Colonic mucosa (tissue), 4 donors: ENCODE measurements at regions not wholly inside any gene's neighbourhood (a gene's known extent, or its start where the extent isn't known, plus 50 kb on each side); places are given as distances from the start of the nearest gene placed in this dataset.

ENCODE experiments used
- DNase-seq: peaks from one replicate; pipeline ENCODE4 v3.0.0-alpha.2; 2020
- H3K27ac ChIP-seq: fragments of 200-600 bp; one replicate; pipeline ENCODE4 v1.8.0; 2021
- H3K27me3 ChIP-seq: fragments of 200-600 bp; one replicate; pipeline ENCODE4 v1.8.0; 2021
- H3K36me3 ChIP-seq: fragments of 200-600 bp; one replicate; pipeline ENCODE4 v1.8.0; 2021
- H3K4me1 ChIP-seq: fragments of 200-600 bp; one replicate; pipeline ENCODE4 v1.8.0; 2021; ENCODE audit warnings: mild to moderate bottlenecking
- H3K4me3 ChIP-seq: fragments of 200-600 bp; one replicate; pipeline ENCODE4 v1.8.0; 2021
- H3K9ac ChIP-seq, 2 donors: one replicate each; pipeline ENCODE4 v1.7.0; 2013; ENCODE audit warnings: control low read depth in 2 of 2, low read depth in 2 of 2, low read length in 2 of 2
- H3K9me3 ChIP-seq: fragments of 200-600 bp; one replicate; pipeline ENCODE4 v1.8.0; 2021
- CTCF ChIP-seq: fragments of 200-600 bp; IDR thresholded peaks from one replicate; pipeline ENCODE4 v1.8.0; 2022; ENCODE audit warnings: antibody characterized with exemption, mild to moderate bottlenecking
- intact Hi-C: fragments of 100-400 bp; cut with DNase I; formaldehyde crosslinking; loops from one replicate; pipeline ENCODE4 v1.14.1; 2022
- donor health status: healthy.
- donor health status: DM: no; HTN: no; CAD: no.
- donor health status: DM: no; HTN: no; CAD: no.

GRCh38 chr12:124123296-124124000 lies 150.4 kb downstream of the ZNF664 start:
- Histone ChIP-seq H3K27me3 (no peaks in the 10 kb centered on the region), H3K9me3 (no peaks in the 10 kb centered on the region), H3K4me1 (no peaks in the 10 kb centered on the region), H3K36me3 (no peaks in the 10 kb centered on the region), H3K4me3 (no peak overlapping the region), H3K27ac (no peak overlapping the region), H3K9ac (no peak overlapping the region)
- TF ChIP-seq CTCF, result no peak
- DNase-seq, result no peak
- intact Hi-C loops, result no loop called here

GRCh38 chr12:124125203-124125871 lies 152.3 kb downstream of the ZNF664 start:
- H3K27ac ChIP-seq, result no peak overlapping the region
- no peak overlapping the region for H3K9ac ChIP-seq
- DNase-seq, result no peak
- H3K9me3 ChIP-seq, result no peaks in the 10 kb centered on the region
- no peaks in the 10 kb centered on the region for H3K27me3 ChIP-seq
- no peaks in the 10 kb centered on the region for H3K36me3 ChIP-seq
- TF ChIP-seq CTCF, result no peak
- H3K4me1 ChIP-seq, result no peaks in the 10 kb centered on the region
- intact Hi-C loops, result no loop called here
- no peak overlapping the region for H3K4me3 ChIP-seq

- H3K27ac ChIP-seq, result no peak overlapping the region
- intact Hi-C loops, result no loop called here
- H3K4me1 ChIP-seq, result no peaks in the 10 kb centered on the region
- no peaks in the 10 kb centered on the region for H3K27me3 ChIP-seq
- H3K9me3 ChIP-seq, result no peaks in the 10 kb centered on the region
- no peak overlapping the region for H3K4me3 ChIP-seq
- H3K36me3 ChIP-seq, result no peaks in the 10 kb centered on the region
- DNase-seq, result no peak
- no peak for TF ChIP-seq CTCF
- no peak overlapping the region for H3K9ac ChIP-seq
These were observed 154.1 kb downstream of the ZNF664 start for GRCh38 chr12:124126950-124127655.

- no peak for TF ChIP-seq CTCF
- Histone ChIP-seq H3K27me3 (no peaks in the 10 kb centered on the region), H3K36me3 (no peaks in the 10 kb centered on the region), H3K9me3 (no peaks in the 10 kb centered on the region), H3K4me3 (no peak overlapping the region), H3K27ac (no peak overlapping the region), H3K4me1 (no peaks in the 10 kb centered on the region), H3K9ac (no peak overlapping the region)
- no peak for DNase-seq
- intact Hi-C loops, result no loop called here
These were observed 156.1 kb downstream of the ZNF664 start for GRCh38 chr12:124129132-124129531.

- Histone ChIP-seq H3K4me3 (no peak overlapping the region), H3K27ac (no peak overlapping the region), H3K36me3 (no peaks in the 10 kb centered on the region), H3K27me3 (no peaks in the 10 kb centered on the region), H3K9me3 (no peaks in the 10 kb centered on the region), H3K9ac (no peak overlapping the region), H3K4me1 (no peaks in the 10 kb centered on the region)
- intact Hi-C loops, result no loop called here
- peak; percentile 24 for DNase-seq
- TF ChIP-seq CTCF, result no peak
These were observed 157.9 kb downstream of the ZNF664 start for GRCh38 chr12:124130691-124131591.
